Stimulated activated naive CD8-positive, alpha-beta T cell treated with anti-CD3 and anti-CD28 coated beads, Interleukin-15, Interleukin-2, amounts not matched to agents 100 ng/mL and 50 ng/mL, for 24 hours (primary cell): ENCODE measurements at regions not wholly inside any gene's neighbourhood (a gene's known extent, or its start where the extent isn't known, plus 50 kb on each side); places are given as distances from the start of the nearest gene placed in this dataset.
"Not testable (repeated sequence)": the region's sequence is repeated elsewhere in the genome, so short reads cannot be mapped to it uniquely, and the experiment has no call there.

Source experiments
- H3K27ac Mint-ChIP-seq: one replicate; pipeline ENCODE4 v1.8.0; 2021; ENCODE audit warnings: mild to moderate bottlenecking, mixed read lengths
- H3K27me3 Mint-ChIP-seq: one replicate; pipeline ENCODE4 v1.8.0; 2021; ENCODE audit warnings: mixed read lengths
- H3K36me3 Mint-ChIP-seq: one replicate; pipeline ENCODE4 v1.8.0; 2021; ENCODE audit warnings: low read depth, mixed read lengths
- H3K4me1 Mint-ChIP-seq: one replicate; pipeline ENCODE4 v1.8.0; 2021; ENCODE audit warnings: low read depth, mixed read lengths
- H3K4me3 Mint-ChIP-seq: one replicate; pipeline ENCODE4 v1.8.0; 2021; ENCODE audit warnings: mild to moderate bottlenecking, mixed read lengths
- H3K9me3 Mint-ChIP-seq: one replicate; pipeline ENCODE4 v1.8.0; 2021; ENCODE audit warnings: mixed read lengths

- no peaks in the 10 kb centered on the region for H3K27me3 Mint-ChIP-seq
- no peaks in the 10 kb centered on the region for H3K4me1 Mint-ChIP-seq
- no peak overlapping the region for H3K4me3 Mint-ChIP-seq
- peaks cover 30% of the 10 kb centered on the region for H3K9me3 Mint-ChIP-seq
- H3K36me3 Mint-ChIP-seq = no peaks in the 10 kb centered on the region
- no peak overlapping the region for H3K27ac Mint-ChIP-seq
These were observed 823.0 kb upstream of the ADGRB3 start for GRCh38 chr6:67812125-67812524.

GRCh38 chr6:67811239-67812037 is 823.6 kb upstream of the ADGRB3 start:
- Mint-ChIP-seq H3K4me1 (no peaks in the 10 kb centered on the region), H3K36me3 (no peaks in the 10 kb centered on the region), H3K9me3 (peaks cover 35% of the 10 kb centered on the region), H3K4me3 (no peak overlapping the region), H3K27ac (no peak overlapping the region), H3K27me3 (no peaks in the 10 kb centered on the region)

- H3K9me3 Mint-ChIP-seq = peaks cover 16% of the 10 kb centered on the region
- not testable (repeated sequence) for H3K27ac Mint-ChIP-seq, H3K36me3 Mint-ChIP-seq, H3K27me3 Mint-ChIP-seq, H3K4me1 Mint-ChIP-seq, H3K4me3 Mint-ChIP-seq
These were observed 830.3 kb upstream of the ADGRB3 start for GRCh38 chr6:67804808-67805207.

- no peak overlapping the region for H3K4me3 Mint-ChIP-seq
- H3K27ac Mint-ChIP-seq = no peak overlapping the region
- peaks cover 19% of the 10 kb centered on the region for H3K9me3 Mint-ChIP-seq
- no peaks in the 10 kb centered on the region for H3K27me3 Mint-ChIP-seq
- no peaks in the 10 kb centered on the region for H3K36me3 Mint-ChIP-seq
- H3K4me1 Mint-ChIP-seq = no peaks in the 10 kb centered on the region
These were observed 832.3 kb upstream of the ADGRB3 start for GRCh38 chr6:67802771-67803170.

GRCh38 chr6:67792996-67793395 is 842.1 kb upstream of the ADGRB3 start:
- H3K9me3 Mint-ChIP-seq = peaks cover 8% of the 10 kb centered on the region
- H3K4me1 Mint-ChIP-seq = no peaks in the 10 kb centered on the region
- H3K36me3 Mint-ChIP-seq = no peaks in the 10 kb centered on the region
- no peaks in the 10 kb centered on the region for H3K27me3 Mint-ChIP-seq
- no peak overlapping the region for H3K4me3 Mint-ChIP-seq
- H3K27ac Mint-ChIP-seq = no peak overlapping the region

GRCh38 chr6:67790569-67790968 is 844.5 kb upstream of the ADGRB3 start:
- H3K4me1 Mint-ChIP-seq = no peaks in the 10 kb centered on the region
- no peaks in the 10 kb centered on the region for H3K27me3 Mint-ChIP-seq
- peaks cover 4% of the 10 kb centered on the region for H3K9me3 Mint-ChIP-seq
- no peak overlapping the region for H3K4me3 Mint-ChIP-seq
- no peak overlapping the region for H3K27ac Mint-ChIP-seq
- no peaks in the 10 kb centered on the region for H3K36me3 Mint-ChIP-seq

- not testable (repeated sequence) for H3K4me3 Mint-ChIP-seq, H3K27ac Mint-ChIP-seq, H3K4me1 Mint-ChIP-seq, H3K9me3 Mint-ChIP-seq, H3K36me3 Mint-ChIP-seq, H3K27me3 Mint-ChIP-seq
These were observed 848.0 kb upstream of the ADGRB3 start for GRCh38 chr6:67787119-67787518.

GRCh38 chr6:67779876-67780275 is 855.2 kb upstream of the ADGRB3 start:
- H3K36me3 Mint-ChIP-seq = no peaks in the 10 kb centered on the region

GRCh38 chr6:67775333-67775732 is 859.7 kb upstream of the ADGRB3 start:
- H3K9me3 Mint-ChIP-seq = peaks cover 13% of the 10 kb centered on the region
- no peaks in the 10 kb centered on the region for H3K4me1 Mint-ChIP-seq
- H3K27me3 Mint-ChIP-seq = no peaks in the 10 kb centered on the region
- H3K36me3 Mint-ChIP-seq = no peaks in the 10 kb centered on the region
- no peak overlapping the region for H3K4me3 Mint-ChIP-seq
- no peak overlapping the region for H3K27ac Mint-ChIP-seq

More at GRCh38 chr6:67779876-67780275, 855.2 kb upstream of the ADGRB3 start:
- H3K4me1 Mint-ChIP-seq = no peaks in the 10 kb centered on the region
- no peak overlapping the region for H3K27ac Mint-ChIP-seq
- no peaks in the 10 kb centered on the region for H3K27me3 Mint-ChIP-seq
- H3K4me3 Mint-ChIP-seq = no peak overlapping the region
- H3K9me3 Mint-ChIP-seq = peaks cover 3% of the 10 kb centered on the region

- Mint-ChIP-seq H3K4me3 (no peak overlapping the region), H3K27me3 (no peaks in the 10 kb centered on the region), H3K4me1 (no peaks in the 10 kb centered on the region), H3K36me3 (no peaks in the 10 kb centered on the region), H3K9me3 (peaks cover 25% of the 10 kb centered on the region), H3K27ac (no peak overlapping the region)
These were observed 866.1 kb upstream of the ADGRB3 start for GRCh38 chr6:67768972-67769371.

GRCh38 chr6:67767046-67767822 is 867.8 kb upstream of the ADGRB3 start:
- not testable (repeated sequence) for H3K4me3 Mint-ChIP-seq, H3K36me3 Mint-ChIP-seq, H3K27ac Mint-ChIP-seq, H3K4me1 Mint-ChIP-seq, H3K27me3 Mint-ChIP-seq
- peaks cover 23% of the 10 kb centered on the region for H3K9me3 Mint-ChIP-seq

GRCh38 chr6:67766057-67766456 is 869.0 kb upstream of the ADGRB3 start:
- no peaks in the 10 kb centered on the region for H3K36me3 Mint-ChIP-seq
- no peak overlapping the region for H3K27ac Mint-ChIP-seq
- H3K9me3 Mint-ChIP-seq = peaks cover 20% of the 10 kb centered on the region
- no peak overlapping the region for H3K4me3 Mint-ChIP-seq
- no peaks in the 10 kb centered on the region for H3K27me3 Mint-ChIP-seq
- H3K4me1 Mint-ChIP-seq = no peaks in the 10 kb centered on the region

GRCh38 chr6:67759001-67759400 is 876.1 kb upstream of the ADGRB3 start:
- Mint-ChIP-seq H3K27me3 (no peaks in the 10 kb centered on the region), H3K36me3 (no peaks in the 10 kb centered on the region), H3K27ac (no peak overlapping the region), H3K4me1 (no peaks in the 10 kb centered on the region), H3K4me3 (no peak overlapping the region), H3K9me3 (peaks cover 8% of the 10 kb centered on the region)

- Mint-ChIP-seq H3K4me1 (no peaks in the 10 kb centered on the region), H3K4me3 (no peak overlapping the region), H3K27ac (no peak overlapping the region), H3K36me3 (no peaks in the 10 kb centered on the region), H3K9me3 (peaks cover 8% of the 10 kb centered on the region), H3K27me3 (no peaks in the 10 kb centered on the region)
These were observed 877.5 kb upstream of the ADGRB3 start for GRCh38 chr6:67757465-67758033.

- Mint-ChIP-seq H3K27ac (no peak overlapping the region), H3K27me3 (no peaks in the 10 kb centered on the region), H3K4me1 (no peaks in the 10 kb centered on the region), H3K4me3 (no peak overlapping the region), H3K36me3 (no peaks in the 10 kb centered on the region), H3K9me3 (peaks cover 5% of the 10 kb centered on the region)
These were observed 886.6 kb upstream of the ADGRB3 start for GRCh38 chr6:67748521-67748920.
